WERI-Rb-1 (cell line): ENCODE measurements at regions not wholly inside any gene's neighbourhood (a gene's known extent, or its start where the extent isn't known, plus 50 kb on each side); places are given as distances from the start of the nearest gene placed in this dataset.
A peak's percentile ranks its signal among the peaks of the same experiment; 100 is the strongest.

Experiments
- DNase-seq: peaks from one replicate; pipeline ENCODE4 v3.0.0-alpha.2; 2020
- H3K27ac ChIP-seq: fragments of 250-450 bp; sonication (Bioruptor Pico); 2 replicates; pipeline ENCODE4 v1.5.1; 2020; ENCODE audit warnings: mild to moderate bottlenecking, moderate library complexity
- H3K27me3 ChIP-seq: fragments of 250-450 bp; sonication (Bioruptor Pico); 2 replicates; pipeline ENCODE4 v1.5.1; 2021; ENCODE audit warnings: mild to moderate bottlenecking, low read depth, moderate library complexity; ENCODE audit not compliant: insufficient read depth, severe bottlenecking
- H3K36me3 ChIP-seq: fragments of 250-450 bp; sonication (Bioruptor Pico); 2 replicates; pipeline ENCODE4 v1.5.1; 2020; ENCODE audit warnings: mild to moderate bottlenecking, moderate library complexity
- H3K4me3 ChIP-seq: 2 replicates; pipeline ENCODE4 v1.5.1; 2011; ENCODE audit warnings: low read depth, mild to moderate bottlenecking, control low read depth, low read length
- H3K9me3 ChIP-seq: fragments of 250-450 bp; sonication (Bioruptor Pico); 2 replicates; pipeline ENCODE4 v1.5.1; 2021; ENCODE audit warnings: mild to moderate bottlenecking, moderate library complexity; ENCODE audit not compliant: severe bottlenecking
- CTCF ChIP-seq: IDR thresholded peaks from 2 replicates; pipeline ENCODE4 v1.5.1; 2011; ENCODE audit warnings: low read depth, mild to moderate bottlenecking, control low read depth, inconsistent platforms, low read length

GRCh38 chr4:171629737-171630136 lies 183.5 kb upstream of the GALNTL6 start:
- no peak overlapping the region for H3K4me3 ChIP-seq
- TF ChIP-seq CTCF: no peak
- H3K27ac ChIP-seq: no peak overlapping the region
- DNase-seq: peak; percentile 22
- H3K36me3 ChIP-seq: no peaks in the 10 kb centered on the region
- H3K9me3 ChIP-seq: no peaks in the 10 kb centered on the region
- no peaks in the 10 kb centered on the region for H3K27me3 ChIP-seq

GRCh38 chr4:171629182-171629581 lies 184.0 kb upstream of the GALNTL6 start:
- Histone ChIP-seq H3K27me3 (no peaks in the 10 kb centered on the region), H3K9me3 (no peaks in the 10 kb centered on the region), H3K36me3 (no peaks in the 10 kb centered on the region), H3K27ac (no peak overlapping the region), H3K4me3 (no peak overlapping the region)
- DNase-seq: no peak
- no peak for TF ChIP-seq CTCF

GRCh38 chr4:171626554-171626953 lies 186.7 kb upstream of the GALNTL6 start:
- no peaks in the 10 kb centered on the region for H3K9me3 ChIP-seq
- H3K36me3 ChIP-seq: no peaks in the 10 kb centered on the region
- H3K27ac ChIP-seq: no peak overlapping the region

GRCh38 chr4:171622729-171623128 lies 190.5 kb upstream of the GALNTL6 start:
- no peaks in the 10 kb centered on the region for H3K36me3 ChIP-seq
- H3K4me3 ChIP-seq: no peak overlapping the region
- no peak for TF ChIP-seq CTCF
- no peak overlapping the region for H3K27ac ChIP-seq
- H3K27me3 ChIP-seq: no peaks in the 10 kb centered on the region
- no peaks in the 10 kb centered on the region for H3K9me3 ChIP-seq
- DNase-seq: no peak

More at GRCh38 chr4:171626554-171626953, 186.7 kb upstream of the GALNTL6 start:
- no peak for TF ChIP-seq CTCF
- Histone ChIP-seq H3K27me3 (no peaks in the 10 kb centered on the region), H3K4me3 (no peak overlapping the region)
- no peak for DNase-seq

GRCh38 chr4:171621646-171622045 lies 191.6 kb upstream of the GALNTL6 start:
- no peak for DNase-seq
- no peak overlapping the region for H3K27ac ChIP-seq
- H3K36me3 ChIP-seq: no peaks in the 10 kb centered on the region
- H3K4me3 ChIP-seq: no peak overlapping the region
- H3K27me3 ChIP-seq: no peaks in the 10 kb centered on the region
- TF ChIP-seq CTCF: no peak
- no peaks in the 10 kb centered on the region for H3K9me3 ChIP-seq

GRCh38 chr4:171612907-171613306 lies 200.3 kb upstream of the GALNTL6 start:
- peak; percentile 26 for DNase-seq
- H3K36me3 ChIP-seq: no peaks in the 10 kb centered on the region
- no peak overlapping the region for H3K4me3 ChIP-seq
- no peak overlapping the region for H3K27ac ChIP-seq
- no peaks in the 10 kb centered on the region for H3K27me3 ChIP-seq
- H3K9me3 ChIP-seq: no peaks in the 10 kb centered on the region
- TF ChIP-seq CTCF: no peak
